ENCODE measurements at regions not wholly inside any gene's neighbourhood (a gene's known extent, or its start where the extent isn't known, plus 50 kb on each side); places are given as distances from the start of the nearest gene placed in this dataset.
"Not testable (repeated sequence)": the region's sequence is repeated elsewhere in the genome, so short reads cannot be mapped to it uniquely, and the experiment has no call there.

DNA sequence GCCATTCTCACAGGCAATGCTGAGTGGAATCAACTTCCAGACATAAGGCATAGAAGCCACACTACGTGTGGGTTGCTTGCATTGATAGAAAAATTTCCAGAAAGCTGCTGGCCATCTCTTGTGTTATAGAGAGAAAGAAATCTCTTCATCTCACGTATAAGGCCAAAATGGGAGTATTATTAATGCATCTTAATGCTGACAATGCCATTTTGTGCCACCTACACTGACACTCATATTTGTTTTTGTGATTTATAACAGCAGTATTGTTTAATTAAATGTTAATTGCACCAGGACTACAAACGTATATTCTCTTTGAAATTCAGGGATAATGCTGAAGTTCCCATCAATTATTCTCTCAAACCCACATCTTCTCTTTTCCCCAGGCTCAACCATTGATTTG lies 56.1 kb upstream of the TMEM132D start:
- DNase-seq (ENCODE audit: low read depth in 2 of 2, low spot score in 1 of 2) = no peak

DNA sequence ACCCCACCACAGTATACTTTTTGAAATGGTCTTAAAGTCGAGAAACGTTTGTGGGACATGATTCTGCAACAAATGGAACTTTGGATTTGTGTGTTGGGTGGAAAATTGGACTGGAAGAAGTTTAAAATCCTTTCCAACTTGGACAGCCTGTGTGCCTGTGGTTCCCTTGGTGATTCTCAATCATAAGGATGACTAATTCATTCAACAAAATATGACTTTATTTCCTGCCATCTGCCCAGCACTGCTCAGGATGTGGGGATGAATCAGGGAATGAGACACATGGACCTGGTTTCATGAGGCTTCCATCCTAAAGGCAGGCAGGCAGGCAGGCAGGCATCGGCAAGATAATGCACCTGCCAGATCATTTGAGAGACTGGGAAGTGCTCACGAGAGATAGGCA lies 57.3 kb upstream of the TMEM132D start:
- no peak for DNase-seq (ENCODE audit: low read depth in 2 of 2, low spot score in 1 of 2)

DNA sequence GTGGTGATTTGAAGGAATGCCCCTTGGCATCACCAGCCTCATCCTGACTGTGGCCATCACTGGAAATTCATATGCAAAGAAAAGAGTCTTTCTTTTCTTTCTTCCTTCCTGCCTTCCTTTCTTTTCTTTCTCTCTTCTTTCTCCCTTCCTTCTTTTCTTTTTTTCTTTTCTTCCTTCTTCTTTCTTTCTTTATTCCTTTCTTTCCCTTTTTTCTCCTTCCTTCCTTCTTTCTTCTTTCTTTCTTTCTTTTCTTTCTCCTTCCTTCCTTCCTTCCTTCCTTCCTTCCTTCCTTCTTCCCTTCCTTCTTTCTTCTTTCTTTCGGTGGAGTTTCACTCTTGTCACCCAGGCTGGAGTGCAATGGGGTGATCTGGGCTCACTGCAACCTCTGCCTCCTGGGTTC lies 58.0 kb upstream of the TMEM132D start:
- no peak for DNase-seq (ENCODE audit: low read depth in 2 of 2, low spot score in 1 of 2)

DNA sequence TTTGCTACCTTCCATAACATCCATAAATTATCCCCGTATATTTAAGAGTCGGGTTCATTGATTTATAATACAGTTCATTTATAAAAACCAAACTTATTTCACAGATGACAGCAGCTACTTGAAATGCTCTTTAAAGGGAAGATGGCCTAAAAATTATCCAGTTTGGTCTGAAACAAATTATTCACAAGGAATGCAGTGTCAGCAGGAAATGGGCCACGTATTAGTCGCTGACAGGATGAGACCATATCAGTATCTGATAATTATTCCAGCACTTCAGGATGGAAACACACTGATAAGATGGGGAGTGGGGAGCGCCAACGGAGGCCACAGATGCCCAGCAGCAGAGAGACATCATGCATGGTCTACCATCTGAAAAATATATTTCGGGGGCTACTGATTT lies 60.5 kb upstream of the TMEM132D start:
- no peak for DNase-seq (ENCODE audit: low read depth in 2 of 2, low spot score in 1 of 2)

DNA sequence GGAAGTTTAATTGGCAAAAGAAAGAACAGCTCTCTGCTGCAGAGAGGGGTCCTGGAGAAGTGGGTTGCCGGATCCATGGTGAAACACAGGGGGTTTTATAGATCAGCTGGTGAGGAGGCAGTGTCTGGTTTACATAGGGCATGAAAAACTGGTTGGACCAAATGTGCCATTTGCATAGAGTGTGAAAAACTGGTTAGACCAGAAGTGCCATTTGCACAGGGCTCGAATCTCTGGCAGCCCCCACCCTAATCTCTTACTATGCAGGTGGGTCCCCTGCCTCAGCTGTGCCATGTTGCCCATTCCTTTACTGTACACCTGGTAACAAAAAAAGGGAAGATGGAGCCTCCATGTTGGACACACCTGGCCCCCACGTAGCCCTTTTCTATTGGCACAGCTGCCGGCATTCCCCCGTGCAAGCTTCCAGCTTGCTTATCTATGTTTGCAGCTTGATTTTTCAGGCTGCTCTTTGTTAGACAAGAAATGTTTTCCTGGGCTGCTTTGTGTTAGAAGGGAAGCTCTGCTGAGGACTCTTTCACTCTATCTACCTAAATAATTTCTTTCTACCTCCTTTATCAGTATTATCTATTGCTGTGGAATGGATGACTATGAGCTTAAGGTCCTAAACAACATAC lies 61.1 kb upstream of the TMEM132D start:
- DNase-seq (ENCODE audit: low read depth in 2 of 2, low spot score in 1 of 2) = no peak

- DNase-seq (ENCODE audit: low read depth in 2 of 2, low spot score in 1 of 2) = no peak
These were observed 62.5 kb upstream of the TMEM132D start for GRCh38 chr12:129966146-129966995.

DNA sequence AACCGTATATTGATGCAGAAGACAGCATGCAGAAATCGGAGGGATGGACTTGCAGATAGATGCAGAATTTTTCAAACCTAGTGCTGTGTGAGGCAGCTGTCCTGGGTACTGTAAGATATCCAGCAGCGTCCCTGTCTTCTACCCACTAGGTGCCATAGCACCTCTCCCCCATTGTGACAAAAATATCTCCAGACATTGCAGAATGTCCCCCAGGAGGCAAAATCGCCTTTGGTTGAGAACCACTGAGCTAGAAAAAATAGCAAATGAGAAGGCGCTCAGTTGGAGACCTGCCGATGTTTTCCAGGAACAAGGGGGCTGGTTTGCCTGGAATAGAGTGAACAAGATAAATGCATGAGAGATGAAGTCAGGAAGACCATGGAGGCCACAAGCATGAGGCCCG lies 67.9 kb upstream of the TMEM132D start:
- no peak for DNase-seq (ENCODE audit: low read depth in 2 of 2, low spot score in 1 of 2)

- DNase-seq (ENCODE audit: low read depth in 2 of 2, low spot score in 1 of 2) = no peak
These were observed 69.6 kb upstream of the TMEM132D start for GRCh38 chr12:129973236-129973961.

GRCh38 chr12:129984106-129984505 lies 80.3 kb upstream of the TMEM132D start:
- no peak for DNase-seq (ENCODE audit: low read depth in 2 of 2, low spot score in 1 of 2)

DNA sequence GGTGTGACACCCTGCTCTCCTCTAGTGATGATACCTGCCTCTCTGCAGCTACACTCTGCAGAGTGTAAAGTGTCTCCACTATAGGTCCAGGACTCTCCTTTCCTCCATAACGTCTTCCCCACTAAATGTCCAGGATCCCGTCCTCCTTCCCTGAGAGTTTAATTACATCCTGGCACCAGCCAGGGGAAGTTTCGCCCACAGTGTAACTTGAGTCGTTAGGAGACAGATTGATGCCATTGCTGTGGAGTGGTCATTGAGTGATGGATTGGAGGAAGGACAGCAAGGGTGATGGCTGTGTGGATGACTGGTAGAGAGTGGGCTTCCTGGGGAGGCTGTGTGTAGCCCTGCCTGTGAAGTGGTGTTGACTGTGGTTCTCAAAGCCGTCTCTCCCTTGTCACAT lies 84.0 kb upstream of the TMEM132D start:
- DNase-seq (ENCODE audit: low read depth in 2 of 2, low spot score in 1 of 2) = no peak

DNA sequence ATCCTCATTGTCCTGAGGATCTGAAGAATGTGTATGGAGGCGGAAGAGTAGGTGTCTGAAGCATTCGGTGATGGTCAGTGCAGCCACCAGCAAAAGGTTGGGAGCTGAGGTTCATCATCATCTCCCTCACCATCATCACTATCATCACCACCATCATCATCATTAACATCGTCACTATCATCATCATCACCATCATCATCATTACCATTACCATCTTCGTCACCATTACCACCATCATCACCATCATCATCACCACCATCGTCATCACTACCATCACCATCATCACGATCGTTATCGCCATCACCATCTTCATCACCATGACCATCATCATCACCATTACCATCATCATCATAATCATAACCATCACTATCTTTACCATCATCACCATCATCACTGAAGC lies 90.8 kb upstream of the TMEM132D start:
- no peak for DNase-seq (ENCODE audit: low read depth in 2 of 2, low spot score in 1 of 2)

GRCh38 chr12:129997239-129997638 lies 93.4 kb upstream of the TMEM132D start:
- DNase-seq (ENCODE audit: low read depth in 2 of 2, low spot score in 1 of 2) = no peak

DNA sequence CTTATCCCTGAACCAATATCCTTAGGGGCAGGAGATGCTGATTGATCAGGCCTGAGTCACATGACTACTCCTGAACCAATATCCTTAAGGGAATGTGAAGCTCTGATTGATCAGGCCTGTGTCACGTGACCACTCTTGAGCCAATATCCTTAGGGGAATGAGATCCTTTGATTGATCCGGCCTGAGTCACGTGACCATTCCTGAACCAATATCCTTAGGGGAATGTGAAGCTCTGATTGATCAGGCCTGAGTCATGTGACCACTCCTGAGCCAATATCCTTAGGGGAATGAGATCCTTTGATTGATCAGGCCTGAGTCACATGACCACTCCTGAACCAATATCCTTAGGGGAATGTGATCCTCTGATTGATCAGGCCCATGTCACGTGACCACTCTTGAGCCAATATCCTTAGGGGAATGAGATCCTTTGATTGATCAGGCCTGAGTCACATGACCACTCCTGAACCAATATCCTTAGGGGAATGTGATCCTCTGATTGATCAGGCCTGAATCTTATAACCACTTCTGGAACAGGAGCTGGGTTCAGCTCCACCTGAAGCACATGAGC lies 100.6 kb upstream of the TMEM132D start:
- DNase-seq (ENCODE audit: low read depth in 2 of 2, low spot score in 1 of 2) = not testable (repeated sequence)

DNA sequence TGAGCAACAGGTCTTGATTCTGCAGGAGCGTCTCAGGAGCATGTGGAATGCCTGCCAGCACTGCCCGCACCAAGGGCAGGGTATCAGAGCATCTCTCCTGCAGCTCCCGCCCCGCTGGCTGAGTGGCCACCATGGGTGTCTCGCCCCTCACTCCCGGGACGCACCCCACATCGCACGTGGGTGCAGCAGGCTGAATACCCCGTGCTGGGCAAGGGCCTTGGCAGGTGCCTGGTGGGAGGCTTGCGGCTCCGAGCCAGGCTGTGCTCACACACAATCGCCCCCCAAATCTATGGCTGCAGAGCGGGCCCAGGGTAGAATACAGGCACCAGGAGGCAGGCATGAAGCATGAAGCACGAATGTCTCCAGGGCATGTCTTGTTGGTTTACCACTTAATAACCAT lies 103.9 kb upstream of the TMEM132D start:
- no peak for DNase-seq (ENCODE audit: low read depth in 2 of 2, low spot score in 1 of 2)

DNA sequence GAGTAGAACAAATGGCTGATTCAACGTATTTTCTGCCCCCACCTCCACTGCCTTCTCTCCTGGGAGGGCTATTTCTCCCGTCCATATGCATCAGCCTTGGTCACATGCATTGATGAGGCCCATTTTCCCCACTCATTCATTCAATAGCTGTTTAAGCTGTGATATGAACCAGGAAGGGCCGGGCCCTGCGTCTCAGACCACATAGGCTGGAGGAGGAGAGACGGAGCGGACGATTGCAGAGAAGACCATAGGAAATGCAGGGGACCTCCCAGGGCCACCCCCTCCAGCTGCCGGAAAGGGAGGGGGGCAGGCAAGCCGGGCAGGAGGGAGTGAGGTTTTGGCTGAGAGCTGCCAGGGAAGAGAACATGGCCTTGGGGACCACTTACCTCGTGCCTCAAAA lies 104.4 kb upstream of the TMEM132D start:
- DNase-seq (ENCODE audit: low read depth in 2 of 2, low spot score in 1 of 2) = no peak

- DNase-seq (ENCODE audit: low read depth in 2 of 2, low spot score in 1 of 2) = no peak
These were observed 106.1 kb upstream of the TMEM132D start for GRCh38 chr12:130009961-130010360.

GRCh38 chr12:130011611-130012385 lies 108.0 kb upstream of the TMEM132D start:
- DNase-seq (ENCODE audit: low read depth in 2 of 2, low spot score in 1 of 2) = no peak

GRCh38 chr12:130013771-130014484 lies 110.1 kb upstream of the TMEM132D start:
- no peak for DNase-seq (ENCODE audit: low read depth in 2 of 2, low spot score in 1 of 2)

- no peak for DNase-seq (ENCODE audit: low read depth in 2 of 2, low spot score in 1 of 2)
These were observed 110.6 kb upstream of the TMEM132D start for GRCh38 chr12:130014485-130014807.

DNA sequence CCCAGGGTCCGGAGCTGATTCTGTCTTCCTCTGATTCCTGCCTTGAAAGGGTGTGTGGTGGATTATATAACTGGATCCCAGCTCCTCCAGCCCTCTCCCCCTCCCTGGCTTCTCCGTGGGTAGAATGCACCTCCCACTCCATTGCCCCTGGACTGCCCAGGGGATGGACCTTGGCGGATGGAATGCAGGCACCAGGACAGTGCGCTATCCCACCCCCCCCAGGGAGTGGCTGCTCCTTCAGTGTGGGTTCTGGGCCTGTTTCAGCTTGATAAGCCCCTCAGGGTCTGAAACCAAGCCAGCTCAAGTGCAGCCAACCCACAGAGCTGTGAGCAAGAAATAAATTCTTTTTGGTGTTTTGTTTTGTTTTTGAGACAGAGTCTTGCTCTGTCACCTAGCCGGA lies 112.4 kb upstream of the TMEM132D start:
- DNase-seq (ENCODE audit: low read depth in 2 of 2, low spot score in 1 of 2) = no peak

DNA sequence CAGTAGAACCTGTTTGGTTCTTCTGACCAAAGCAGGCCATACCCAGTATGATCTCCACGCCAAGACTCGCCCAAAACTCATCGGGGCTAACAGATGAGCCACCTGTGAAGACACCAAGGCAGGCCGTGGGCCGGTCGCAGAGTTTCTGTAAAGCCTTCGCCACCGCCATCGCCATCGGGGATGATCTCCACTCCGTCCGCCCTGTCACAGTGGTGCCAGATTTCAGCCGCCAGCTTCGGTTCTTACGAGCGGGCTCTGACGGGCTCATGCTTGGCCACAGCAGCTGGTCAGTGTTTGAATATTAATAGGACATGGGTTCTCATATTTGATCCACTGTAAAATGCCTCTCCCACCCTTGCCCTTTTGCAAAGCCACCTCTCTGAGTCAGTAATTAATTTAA lies 113.2 kb upstream of the TMEM132D start:
- DNase-seq (ENCODE audit: low read depth in 2 of 2, low spot score in 1 of 2) = no peak

Data from stimulated activated CD8-positive, alpha-beta memory T cell treated with anti-CD3 and anti-CD28 coated beads, Interleukin-4, amount 100 ng/mL, for 1 hour (primary cell).